Ecto neural progenitor cell (in vitro differentiated cells): ENCODE measurements at regions not wholly inside any gene's neighbourhood (a gene's known extent, or its start where the extent isn't known, plus 50 kb on each side); places are given as distances from the start of the nearest gene placed in this dataset.
"Not testable (repeated sequence)": the region's sequence is repeated elsewhere in the genome, so short reads cannot be mapped to it uniquely, and the experiment has no call there.

Source experiments
- DNase-seq: peaks from one replicate; pipeline ENCODE4 v3.0.0-alpha.2; 2018; ENCODE audit warnings: low spot score

- no peak for DNase-seq
These were observed 133.7 kb downstream of the S1PR1 start for GRCh38 chr1:101370488-101370887.

- DNase-seq = no peak
These were observed 134.4 kb downstream of the S1PR1 start for GRCh38 chr1:101371259-101371658.

- DNase-seq = no peak
These were observed 136.8 kb downstream of the S1PR1 start for GRCh38 chr1:101373570-101373969.

- not testable (repeated sequence) for DNase-seq
These were observed 138.6 kb downstream of the S1PR1 start for GRCh38 chr1:101375448-101375847.

GRCh38 chr1:101376121-101377083 lies 139.6 kb downstream of the S1PR1 start:
- DNase-seq = no peak

- no peak for DNase-seq
These were observed 140.4 kb downstream of the S1PR1 start for GRCh38 chr1:101377084-101377835.

- DNase-seq = no peak
These were observed 142.2 kb downstream of the S1PR1 start for GRCh38 chr1:101379037-101379436.

- no peak for DNase-seq
These were observed 143.1 kb downstream of the S1PR1 start for GRCh38 chr1:101379950-101380349.

- DNase-seq = no peak
These were observed 145.3 kb downstream of the S1PR1 start for GRCh38 chr1:101382135-101382534.

GRCh38 chr1:101388904-101389546 lies 152.2 kb downstream of the S1PR1 start:
- DNase-seq = no peak

GRCh38 chr1:101389547-101389929 lies 152.7 kb downstream of the S1PR1 start:
- DNase-seq = no peak

GRCh38 chr1:101392552-101392951 lies 155.7 kb downstream of the S1PR1 start:
- DNase-seq = no peak

GRCh38 chr1:101394041-101394440 lies 157.2 kb downstream of the S1PR1 start:
- no peak for DNase-seq

GRCh38 chr1:101399222-101399621 lies 162.4 kb downstream of the S1PR1 start:
- no peak for DNase-seq

- no peak for DNase-seq
These were observed 169.5 kb downstream of the S1PR1 start for GRCh38 chr1:101406271-101406670.

GRCh38 chr1:101406681-101407080 lies 169.9 kb downstream of the S1PR1 start:
- DNase-seq = no peak

- no peak for DNase-seq
These were observed 170.8 kb downstream of the S1PR1 start for GRCh38 chr1:101407505-101408211.

GRCh38 chr1:101408212-101409042 lies 171.6 kb downstream of the S1PR1 start:
- no peak for DNase-seq

- DNase-seq = no peak
These were observed 172.3 kb downstream of the S1PR1 start for GRCh38 chr1:101409102-101409501.

GRCh38 chr1:101410048-101410878 lies 173.4 kb downstream of the S1PR1 start:
- DNase-seq = no peak
